Endometrium (tissue), 2 donors: ENCODE measurements at regions not wholly inside any gene's neighbourhood (a gene's known extent, or its start where the extent isn't known, plus 50 kb on each side); places are given as distances from the start of the nearest gene placed in this dataset.
"Not testable (repeated sequence)": the region's sequence is repeated elsewhere in the genome, so short reads cannot be mapped to it uniquely, and the experiment has no call there.

Source experiments
- FAIRE-seq: peaks from 2 replicates; lab custom pipeline; 2012; peaks lifted over from hg19 to GRCh38; lab: Jason Lieb, UNC
- donor health status: control.
- donor health status: control.

- FAIRE-seq, result no peak
These were observed 104.5 kb downstream of the ZMAT3 start for GRCh38 chr3:178967177-178967532.

DNA sequence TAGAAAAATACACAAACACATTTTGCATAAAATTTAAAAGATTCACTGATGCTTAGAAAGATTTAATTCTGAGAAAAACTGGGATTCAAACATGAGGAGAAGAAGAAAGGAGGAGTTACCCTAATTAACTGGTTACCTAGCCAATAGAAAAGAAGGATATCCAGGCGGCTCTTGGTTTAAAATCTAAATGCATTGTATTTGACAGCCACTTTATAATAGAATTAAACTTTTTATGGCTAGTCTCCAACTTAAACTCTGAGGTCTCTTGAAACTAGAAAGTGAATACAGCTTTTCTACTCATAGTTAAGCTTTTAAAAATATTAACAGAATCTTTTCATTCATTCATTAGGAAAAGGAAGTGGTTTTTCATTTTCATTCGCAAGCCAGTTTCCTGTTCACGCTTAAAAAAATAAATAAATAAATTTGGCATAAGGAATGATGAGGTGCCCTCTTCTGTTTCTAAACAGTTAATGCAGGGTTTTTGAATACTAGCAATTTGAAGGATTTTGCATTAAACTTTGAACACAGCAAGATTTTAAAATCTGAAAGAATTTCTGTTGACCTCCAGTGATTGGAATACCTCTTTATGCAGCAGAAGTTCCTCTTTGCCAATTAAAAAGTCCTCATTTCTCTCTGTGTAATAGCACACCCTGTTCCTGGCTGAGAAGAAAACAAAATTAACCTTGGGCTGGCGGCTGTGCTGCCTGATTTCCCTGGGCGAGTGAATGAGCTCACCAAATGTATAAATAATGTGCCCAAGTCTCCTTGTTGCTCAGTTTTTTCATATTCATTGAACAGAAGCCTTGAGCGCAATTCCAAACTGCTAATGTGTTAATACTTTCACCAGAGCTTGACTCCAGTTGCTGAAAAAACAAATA, 105.1 kb downstream of the ZMAT3 start:
- FAIRE-seq, result peak; percentile 93

GRCh38 chr3:178964551-178964950, 107.1 kb downstream of the ZMAT3 start:
- no peak for FAIRE-seq

- no peak for FAIRE-seq
These were observed 110.7 kb downstream of the ZMAT3 start for GRCh38 chr3:178960918-178961317.

- no peak for FAIRE-seq
These were observed 111.4 kb downstream of the ZMAT3 start for GRCh38 chr3:178960181-178960580.

DNA sequence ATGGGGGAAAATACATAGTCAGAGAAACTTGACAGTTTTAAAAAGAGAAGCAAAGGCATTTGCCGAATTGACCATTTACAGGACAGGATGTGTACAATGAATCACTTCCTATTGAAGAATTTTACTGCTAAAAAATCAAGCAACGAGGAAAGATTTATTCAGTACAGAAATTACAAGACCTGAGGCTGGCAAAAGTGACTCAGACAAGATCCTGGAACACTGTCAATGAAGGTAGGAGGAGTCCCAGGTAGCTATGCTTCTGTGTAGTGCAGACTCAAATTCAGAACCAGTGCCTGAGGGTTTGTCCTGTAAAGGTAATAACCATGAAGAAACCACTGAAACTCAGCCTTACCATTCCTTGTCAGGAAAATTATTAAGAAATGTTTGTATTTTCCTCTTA, 120.9 kb downstream of the ZMAT3 start:
- FAIRE-seq, result no peak

- FAIRE-seq, result no peak
These were observed 121.7 kb downstream of the ZMAT3 start for GRCh38 chr3:178949896-178950295.

GRCh38 chr3:178948546-178948945, 123.1 kb downstream of the ZMAT3 start:
- FAIRE-seq, result no peak

GRCh38 chr3:178947738-178948137, 123.9 kb downstream of the ZMAT3 start:
- FAIRE-seq, result no peak

GRCh38 chr3:178942261-178942660, 129.3 kb downstream of the ZMAT3 start:
- FAIRE-seq, result not testable (repeated sequence)

DNA sequence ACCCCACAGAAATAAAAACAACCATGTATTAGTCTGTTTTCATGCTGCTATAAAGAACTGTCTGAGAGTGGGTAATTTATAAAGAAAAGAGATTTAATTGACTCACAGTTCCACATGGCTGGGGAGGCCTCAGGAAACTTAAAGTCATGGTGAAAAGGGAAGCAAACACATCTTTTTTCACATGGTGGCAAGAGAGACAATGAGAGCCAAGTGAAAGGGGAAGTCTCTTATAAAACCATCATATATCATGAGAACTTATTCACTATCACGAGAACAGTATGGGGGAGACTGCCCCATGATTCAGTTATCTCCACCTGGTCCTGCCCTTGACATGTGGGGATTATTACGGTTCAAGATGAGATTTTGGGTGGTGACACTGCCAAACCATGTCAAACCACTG, 141.5 kb downstream of the ZMAT3 start:
- FAIRE-seq, result no peak

DNA sequence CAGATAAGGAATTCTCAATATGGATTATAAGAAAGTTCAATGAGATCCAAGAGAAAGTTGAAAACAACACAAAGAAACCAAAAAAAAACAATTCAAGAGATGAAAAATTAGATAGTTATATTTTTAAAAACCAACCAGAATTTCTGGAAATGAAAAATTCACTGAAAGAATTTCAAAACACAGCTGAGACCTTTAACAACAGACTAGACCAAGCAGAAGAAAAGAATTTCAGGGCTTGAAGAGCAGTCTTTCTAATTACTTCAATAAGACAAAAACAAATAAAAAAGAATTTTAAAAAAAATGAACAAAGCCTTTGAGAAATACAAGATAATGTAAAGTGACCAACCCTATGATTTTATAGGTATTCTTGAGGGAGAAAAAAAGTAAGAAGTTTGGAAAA, 155.4 kb downstream of the ZMAT3 start:
- FAIRE-seq, result no peak

DNA sequence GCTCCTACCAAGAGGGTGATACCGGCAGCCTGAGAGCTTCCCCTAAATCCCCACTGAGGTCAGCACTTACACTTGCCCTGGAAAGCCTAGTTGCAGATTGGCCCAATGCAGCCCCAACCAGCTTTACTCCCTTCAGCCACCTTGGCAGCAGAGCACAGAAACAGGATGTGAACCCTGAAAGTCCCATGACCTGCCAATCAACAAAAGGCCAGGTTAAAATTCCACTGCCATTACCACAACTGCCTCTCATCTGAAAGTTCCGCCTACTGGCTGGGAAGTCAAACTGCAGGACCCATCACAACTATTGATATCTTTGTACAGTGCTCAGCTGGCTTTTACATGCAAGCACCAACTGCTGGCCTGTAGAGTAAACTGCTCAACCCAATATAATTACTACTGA, 156.2 kb downstream of the ZMAT3 start:
- FAIRE-seq, result no peak

GRCh38 chr3:178907081-178907480, 164.5 kb downstream of the ZMAT3 start:
- FAIRE-seq, result no peak

DNA sequence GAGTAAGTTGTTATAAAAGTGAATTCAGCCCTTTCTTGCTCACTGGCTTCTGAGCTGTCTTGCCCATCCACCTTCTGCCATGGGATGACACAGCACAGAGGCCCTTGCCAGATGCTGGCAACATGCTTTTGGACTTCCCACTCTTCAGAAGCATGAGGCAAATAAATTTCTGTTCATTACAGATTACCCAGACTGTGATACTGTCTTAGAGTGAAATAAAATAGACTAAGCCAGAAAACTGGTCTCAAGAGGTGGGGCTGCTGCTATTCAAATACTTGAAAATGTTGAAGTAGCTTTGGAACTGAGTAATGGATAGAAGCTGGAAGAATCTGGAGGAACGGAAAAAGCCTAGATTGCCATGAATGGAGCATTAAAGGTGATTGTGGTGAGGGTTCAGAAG, 170.4 kb downstream of the ZMAT3 start:
- no peak for FAIRE-seq

- no peak for FAIRE-seq
These were observed 171.5 kb downstream of the ZMAT3 start for GRCh38 chr3:178900029-178900646.

DNA sequence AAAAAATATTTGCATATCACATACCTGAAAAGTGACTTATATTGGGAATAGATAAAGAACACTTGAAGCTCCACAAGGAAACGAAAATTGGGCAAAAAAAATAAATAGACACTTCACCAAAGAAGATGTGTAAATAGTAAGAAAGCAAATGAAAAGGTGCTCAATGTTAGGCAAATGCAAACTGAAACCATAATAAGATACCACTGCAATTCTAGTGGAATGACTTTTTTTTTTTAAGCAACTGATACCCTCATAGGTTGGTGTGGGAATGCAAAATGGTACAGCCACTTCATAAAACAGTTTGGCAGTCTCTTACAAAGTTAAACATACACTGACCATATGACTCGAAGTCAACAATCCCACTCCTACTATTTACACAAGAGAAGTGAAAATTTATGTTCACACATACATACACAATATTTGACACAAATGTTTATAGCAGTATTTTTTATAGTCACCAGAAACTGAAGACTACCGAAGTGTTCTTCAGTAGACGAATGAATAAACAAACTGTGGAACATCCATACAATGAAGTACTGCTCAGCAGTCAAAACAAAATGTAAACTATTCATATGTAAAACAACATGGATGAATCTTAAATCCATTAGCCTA, 176.3 kb downstream of the ZMAT3 start:
- FAIRE-seq, result no peak
